ENCODE measurements at regions not wholly inside any gene's neighbourhood (a gene's known extent, or its start where the extent isn't known, plus 50 kb on each side); places are given as distances from the start of the nearest gene placed in this dataset.

DNA sequence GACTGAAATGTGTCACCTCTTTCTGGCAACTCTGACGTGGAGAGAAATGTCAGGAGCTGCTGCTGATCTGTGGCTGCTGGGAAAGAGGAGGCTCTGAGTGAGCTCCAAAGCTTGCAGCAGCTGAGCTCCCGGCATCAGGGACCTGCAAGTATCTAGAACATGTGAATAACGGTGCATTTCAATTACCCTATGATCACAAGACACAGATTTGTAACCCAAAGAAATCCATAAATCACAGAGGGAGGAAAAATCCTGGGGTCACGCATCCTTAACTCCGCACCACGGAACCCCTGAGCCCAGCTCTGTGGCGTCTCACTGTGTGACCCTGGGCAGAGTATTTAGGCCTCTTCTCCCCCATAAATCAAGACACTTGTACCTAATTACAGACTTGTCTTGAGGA is 139.8 kb downstream of the IRX2 start:
- CTCF ChIA-PET = no interaction called here
- Histone ChIP-seq H3K9ac (ENCODE audit: low read length) (no peak overlapping the region), H3K4me2 (ENCODE audit: low read length) (no peak overlapping the region), H3K36me3 (ENCODE audit: control insufficient read depth in 1 of 2, insufficient read depth in 2 of 2, low read length in 2 of 2) (no peaks in the 10 kb centered on the region), H3K4me1 (ENCODE audit: control insufficient read depth in 1 of 2, insufficient read depth in 2 of 2, low read length in 2 of 2) (no peaks in the 10 kb centered on the region), H4K20me1 (ENCODE audit: insufficient read depth) (no peaks in the 10 kb centered on the region), H3K9me3 (ENCODE audit: control insufficient read depth in 1 of 2, insufficient read depth in 1 of 2, low read depth in 1 of 2, low read length in 2 of 2) (peaks cover 4 to 25% of the 10 kb centered on the region in 2 experiments; a peak in 2 of 4 replicates), H2AFZ (ENCODE audit: low read depth, low read length, poor library complexity, severe bottlenecking) (no peak overlapping the region), H3K27me3 (ENCODE audit: insufficient read depth, low read length) (no peaks in the 10 kb centered on the region), H3K4me3 (replicated peaks in 1 of 2; ENCODE audit: low read depth in 1 of 2, low read length in 2 of 2) (no peak overlapping the region), H3K79me2 (ENCODE audit: insufficient read depth, low read length) (no peaks in the 10 kb centered on the region), H3K9me2 (ENCODE audit: insufficient read depth) (no peaks in the 10 kb centered on the region), H3K27ac (ENCODE audit: low read depth, low read length) (no peak overlapping the region)
- TF ChIP-seq CEBPB (IDR thresholded peaks at IDR 0.05; ENCODE audit: low read depth) = no peak
- TF ChIP-seq SRF (IDR thresholded peaks at IDR 0.05; ENCODE audit: low read depth) = no peak
- no peak for TF ChIP-seq ELF1 (IDR thresholded peaks at IDR 0.05; ENCODE audit: borderline replicate concordance, low read depth)
- TF ChIP-seq ZNF274 (IDR thresholded peaks at IDR 0.05; ENCODE audit: low read depth, low read length) = no peak
- TF ChIP-seq TCF7L2 (IDR thresholded peaks at IDR 0.05; ENCODE audit: borderline replicate concordance, extremely low read depth, insufficient read depth, insufficient read length) = no peak
- no peak for TF ChIP-seq MAX (IDR thresholded peaks at IDR 0.05)
- no peak for TF ChIP-seq ATF3 (IDR thresholded peaks at IDR 0.05)
- TF ChIP-seq CBX3 (IDR thresholded peaks at IDR 0.05; ENCODE audit: low read depth) = no peak
- TF ChIP-seq REST (IDR thresholded peaks at IDR 0.05; ENCODE audit: low read depth) = no peak
- TF ChIP-seq YY1 (IDR thresholded peaks at IDR 0.05; ENCODE audit: extremely low read depth, insufficient replicate concordance, low read depth, low read length) = no peak
- TF ChIP-seq SIN3A (IDR thresholded peaks at IDR 0.05; ENCODE audit: low read depth) = no peak
- TF ChIP-seq CTCF (IDR thresholded peaks at IDR 0.05 in 2 of 3, conservative IDR thresholded peaks at IDR 0.05 in 1 of 3; ENCODE audit: borderline replicate concordance in 1 of 3, insufficient read depth in 1 of 3, low read depth in 2 of 3, low read length in 2 of 3) = no peak
- TF ChIP-seq EZH2 (IDR thresholded peaks at IDR 0.05) = no peak
- TF ChIP-seq POLR2AphosphoS5 (IDR thresholded peaks at IDR 0.05; ENCODE audit: low read depth, low read length) = no peak
- no peak for TF ChIP-seq RAD21 (IDR thresholded peaks at IDR 0.05; ENCODE audit: low read depth)
- ATAC-seq (no peak), DNase-seq (ENCODE audit: low read depth, low spot score) (no peak)
- POLR2A ChIA-PET = no interaction called here
- intact Hi-C loops (cut with micrococcal nuclease) = no loop called here
- RAD21 ChIA-PET (ENCODE audit: low non-redundant PET in 1 of 2, low total read pairs in 2 of 2, uncharacterized antibody in 2 of 2, unreplicated experiment in 2 of 2) = no interaction called here
- no TSS peak for BruUV-seq (replicated peaks)

Data from HCT116 (cell line).